Hypothalamus (tissue), 51 donors: ENCODE measurements at regions not wholly inside any gene's neighbourhood (a gene's known extent, or its start where the extent isn't known, plus 50 kb on each side); places are given as distances from the start of the nearest gene placed in this dataset.
A peak's percentile ranks its signal among the peaks of the same experiment; 100 is the strongest.

Experiments
- DNase-seq, 51 donors: peaks; one replicate each; lab custom pipeline; 2025; lab: John Stamatoyannopoulos, UW

GRCh38 chr2:129273266-129274037 lies 706.0 kb upstream of the RAB6C start:
- no peak for DNase-seq

- no peak for DNase-seq
These were observed 705.4 kb upstream of the RAB6C start for GRCh38 chr2:129274038-129274415.

- DNase-seq = no peak
These were observed 704.5 kb upstream of the RAB6C start for GRCh38 chr2:129274918-129275317.

- DNase-seq = peak in 2 of 51 donors; percentile 7 to 43
These were observed 703.8 kb upstream of the RAB6C start for GRCh38 chr2:129275706-129276105.

- DNase-seq = no peak
These were observed 702.4 kb upstream of the RAB6C start for GRCh38 chr2:129276978-129277584.

- no peak for DNase-seq
These were observed 701.9 kb upstream of the RAB6C start for GRCh38 chr2:129277585-129277981.

- no peak for DNase-seq
These were observed 697.5 kb upstream of the RAB6C start for GRCh38 chr2:129281791-129282530.

- no peak for DNase-seq
These were observed 694.5 kb upstream of the RAB6C start for GRCh38 chr2:129285012-129285411.

GRCh38 chr2:129293326-129293725 lies 686.1 kb upstream of the RAB6C start:
- DNase-seq = no peak

GRCh38 chr2:129296396-129296795 lies 683.1 kb upstream of the RAB6C start:
- no peak for DNase-seq

GRCh38 chr2:129296806-129297205 lies 682.7 kb upstream of the RAB6C start:
- DNase-seq = peak in 1 of 51 donors; percentile 27

GRCh38 chr2:129297430-129297829 lies 682.0 kb upstream of the RAB6C start:
- DNase-seq = no peak

GRCh38 chr2:129299338-129299737 lies 680.1 kb upstream of the RAB6C start:
- no peak for DNase-seq

- DNase-seq = no peak
These were observed 679.7 kb upstream of the RAB6C start for GRCh38 chr2:129299756-129300155.

GRCh38 chr2:129300456-129300855 lies 679.0 kb upstream of the RAB6C start:
- no peak for DNase-seq

- peak in 3 of 51 donors; percentile 13 to 72 (median 26) for DNase-seq
These were observed 678.0 kb upstream of the RAB6C start for GRCh38 chr2:129301431-129301913.

- DNase-seq = no peak
These were observed 677.4 kb upstream of the RAB6C start for GRCh38 chr2:129302106-129302505.

- DNase-seq = no peak
These were observed 676.8 kb upstream of the RAB6C start for GRCh38 chr2:129302561-129303183.

GRCh38 chr2:129314120-129314519 lies 665.3 kb upstream of the RAB6C start:
- no peak for DNase-seq

- DNase-seq = no peak
These were observed 660.7 kb upstream of the RAB6C start for GRCh38 chr2:129318581-129319421.
